GM12875 (cell line): ENCODE measurements at regions not wholly inside any gene's neighbourhood (a gene's known extent, or its start where the extent isn't known, plus 50 kb on each side); places are given as distances from the start of the nearest gene placed in this dataset.

ENCODE experiments used
- H3K4me3 ChIP-seq: one replicate; pipeline ENCODE4 v1.5.1; 2011; ENCODE audit warnings: low read depth, low read length, control low read depth
- TF ChIP-seq, protein P1 (sequence below): IDR thresholded peaks from 2 replicates; pipeline ENCODE4 v1.5.1; 2011; ENCODE audit warnings: low read depth, mild to moderate bottlenecking, control low read depth, inconsistent platforms, low read length, moderate library complexity, borderline replicate concordance; ENCODE audit not compliant: insufficient read depth

DNA sequence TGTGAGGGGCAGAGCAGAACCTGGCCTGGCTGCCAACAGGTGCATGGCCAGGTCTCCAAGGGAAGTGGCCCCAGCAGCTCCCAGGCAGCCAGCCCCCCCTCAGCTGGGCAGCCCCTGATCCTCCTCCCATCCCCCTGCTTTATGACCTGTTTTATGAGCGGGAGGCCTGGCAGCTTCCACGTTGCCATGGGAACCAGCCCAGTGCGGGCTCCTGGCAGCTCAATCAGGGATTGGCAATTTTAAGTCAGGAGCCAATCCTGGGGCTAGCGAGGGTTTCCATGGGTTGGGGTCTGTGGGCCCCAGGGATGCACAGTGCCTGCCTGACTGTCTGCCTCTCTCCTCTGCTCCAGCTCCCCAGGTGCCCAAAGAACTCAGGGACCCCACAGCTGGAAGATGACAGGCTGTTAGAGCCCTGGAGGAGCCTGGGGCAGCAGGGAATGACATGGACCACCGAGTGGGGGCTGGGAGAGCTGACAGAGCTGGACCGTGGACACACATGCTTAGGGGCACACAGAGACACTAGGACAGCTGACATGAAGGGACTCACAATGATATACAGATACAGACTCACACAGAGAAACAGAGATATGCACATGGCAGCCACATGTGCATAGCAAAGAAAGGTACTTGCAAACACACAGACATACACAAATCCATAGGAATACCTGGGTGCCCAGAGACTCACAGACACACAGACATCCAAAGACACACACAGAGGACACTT lies 56.5 kb upstream of the SIRPA start:
- TF ChIP-seq, protein P1, sequence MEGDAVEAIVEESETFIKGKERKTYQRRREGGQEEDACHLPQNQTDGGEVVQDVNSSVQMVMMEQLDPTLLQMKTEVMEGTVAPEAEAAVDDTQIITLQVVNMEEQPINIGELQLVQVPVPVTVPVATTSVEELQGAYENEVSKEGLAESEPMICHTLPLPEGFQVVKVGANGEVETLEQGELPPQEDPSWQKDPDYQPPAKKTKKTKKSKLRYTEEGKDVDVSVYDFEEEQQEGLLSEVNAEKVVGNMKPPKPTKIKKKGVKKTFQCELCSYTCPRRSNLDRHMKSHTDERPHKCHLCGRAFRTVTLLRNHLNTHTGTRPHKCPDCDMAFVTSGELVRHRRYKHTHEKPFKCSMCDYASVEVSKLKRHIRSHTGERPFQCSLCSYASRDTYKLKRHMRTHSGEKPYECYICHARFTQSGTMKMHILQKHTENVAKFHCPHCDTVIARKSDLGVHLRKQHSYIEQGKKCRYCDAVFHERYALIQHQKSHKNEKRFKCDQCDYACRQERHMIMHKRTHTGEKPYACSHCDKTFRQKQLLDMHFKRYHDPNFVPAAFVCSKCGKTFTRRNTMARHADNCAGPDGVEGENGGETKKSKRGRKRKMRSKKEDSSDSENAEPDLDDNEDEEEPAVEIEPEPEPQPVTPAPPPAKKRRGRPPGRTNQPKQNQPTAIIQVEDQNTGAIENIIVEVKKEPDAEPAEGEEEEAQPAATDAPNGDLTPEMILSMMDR, result no peak
- no peak overlapping the region for H3K4me3 ChIP-seq

DNA sequence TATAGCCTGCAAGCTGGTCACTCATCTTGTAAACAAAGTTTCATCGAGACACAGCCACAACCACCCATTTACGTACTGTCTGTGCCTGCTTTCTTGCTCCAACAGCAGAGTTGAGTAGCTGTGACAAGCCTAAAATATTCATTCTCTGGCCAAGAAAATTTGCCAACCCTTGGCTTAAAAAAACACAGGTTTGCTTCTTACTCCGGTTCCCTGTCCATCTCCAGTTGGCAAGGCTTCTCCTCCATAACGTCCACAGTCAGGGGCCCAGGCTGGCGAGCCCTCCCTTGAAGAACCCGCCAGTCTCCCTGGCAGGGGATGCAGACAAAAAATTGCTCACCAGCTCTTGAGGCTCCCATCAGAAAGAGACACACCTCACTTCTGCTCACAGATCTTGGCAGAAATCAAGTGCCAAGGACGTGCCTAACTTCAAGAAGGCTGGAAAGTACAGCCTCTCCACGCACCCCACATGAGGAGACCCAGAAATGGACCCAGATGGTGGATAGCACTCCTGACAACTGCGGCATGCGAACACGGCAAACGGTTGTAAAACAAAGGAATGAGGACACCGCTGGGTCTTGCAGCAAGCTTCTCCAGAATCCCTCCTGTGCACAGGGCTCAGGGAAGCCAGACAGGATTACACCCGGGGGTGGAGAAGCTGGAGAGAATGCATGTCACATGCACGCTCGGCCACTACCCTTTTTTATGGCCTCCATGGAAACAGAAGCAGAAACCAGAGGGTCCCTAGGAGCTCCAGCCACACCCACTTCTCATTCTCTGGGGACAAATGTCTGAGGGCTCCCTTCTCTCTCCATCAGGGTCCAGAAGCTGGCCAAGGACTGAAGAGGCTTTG lies 59.8 kb upstream of the SIRPA start:
- H3K4me3 ChIP-seq, result no peak overlapping the region
- TF ChIP-seq, protein P1, result no peak

DNA sequence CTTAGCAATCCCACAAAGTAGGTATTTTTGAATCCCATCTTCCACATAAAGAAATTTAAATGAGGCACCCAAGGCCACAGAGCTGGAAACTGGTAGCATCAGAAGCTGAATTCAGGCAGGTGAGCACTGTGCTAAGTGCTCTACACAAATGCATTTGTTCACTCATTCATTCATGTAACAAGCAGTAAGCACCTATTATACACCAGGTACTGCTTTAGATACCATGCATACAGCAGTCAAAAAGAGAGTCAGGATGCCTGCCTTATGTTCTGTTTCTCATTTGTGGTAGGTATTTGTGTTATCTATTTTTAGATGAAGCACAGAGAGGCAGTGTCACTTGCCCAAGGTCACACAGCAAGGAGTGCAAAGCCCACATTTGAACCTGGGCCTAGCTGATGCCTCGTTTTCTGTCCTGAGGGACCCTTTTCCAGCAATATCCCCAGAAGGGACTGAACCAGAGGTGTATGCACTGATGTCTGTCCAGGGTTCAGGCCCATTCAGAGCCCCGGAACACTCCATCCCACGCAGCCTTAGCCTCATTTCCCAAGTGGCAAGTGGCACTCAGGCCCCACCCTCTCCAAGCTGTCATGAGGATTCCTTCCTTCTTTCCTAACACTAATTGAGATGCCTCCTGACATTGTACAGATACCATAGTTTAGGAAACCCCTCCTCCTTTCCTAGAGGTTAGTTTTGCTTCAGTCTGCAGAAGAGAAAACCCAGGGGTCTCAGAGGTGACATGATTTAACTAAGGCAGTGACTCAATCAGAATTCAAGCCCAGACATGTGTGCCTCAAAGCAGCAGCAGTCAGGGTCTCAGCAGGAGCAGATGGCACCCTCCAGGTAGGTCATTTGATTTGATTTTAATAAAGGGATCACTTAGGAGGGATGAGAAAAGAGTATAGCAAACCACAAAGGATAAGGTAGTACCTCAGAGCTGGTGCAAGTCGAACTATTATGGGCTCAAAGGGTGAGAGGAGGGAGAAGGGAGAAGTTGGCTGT lies 61.2 kb upstream of the SIRPA start:
- no peak overlapping the region for H3K4me3 ChIP-seq
- TF ChIP-seq, protein P1, result no peak

DNA sequence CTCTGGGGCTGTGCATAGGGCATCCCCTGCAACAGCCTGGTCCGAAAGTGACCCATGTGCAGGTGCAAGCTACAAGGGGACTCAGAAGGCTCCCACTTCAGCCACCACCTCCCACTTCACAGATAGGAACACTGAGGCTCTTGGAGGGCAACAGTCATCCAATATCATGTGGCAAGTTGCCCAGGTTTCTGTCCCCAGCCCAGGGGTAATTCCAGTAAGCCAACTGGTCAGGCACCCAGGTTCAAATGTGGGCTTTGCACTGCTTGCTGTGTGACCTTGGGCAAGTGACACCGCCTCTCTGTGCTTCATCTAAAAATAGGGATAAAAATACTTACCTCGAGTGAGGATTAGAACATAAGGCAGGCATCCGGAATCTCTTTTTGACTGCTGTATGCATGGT lies 62.0 kb upstream of the SIRPA start:
- no peak overlapping the region for H3K4me3 ChIP-seq
- TF ChIP-seq, protein P1, result no peak

DNA sequence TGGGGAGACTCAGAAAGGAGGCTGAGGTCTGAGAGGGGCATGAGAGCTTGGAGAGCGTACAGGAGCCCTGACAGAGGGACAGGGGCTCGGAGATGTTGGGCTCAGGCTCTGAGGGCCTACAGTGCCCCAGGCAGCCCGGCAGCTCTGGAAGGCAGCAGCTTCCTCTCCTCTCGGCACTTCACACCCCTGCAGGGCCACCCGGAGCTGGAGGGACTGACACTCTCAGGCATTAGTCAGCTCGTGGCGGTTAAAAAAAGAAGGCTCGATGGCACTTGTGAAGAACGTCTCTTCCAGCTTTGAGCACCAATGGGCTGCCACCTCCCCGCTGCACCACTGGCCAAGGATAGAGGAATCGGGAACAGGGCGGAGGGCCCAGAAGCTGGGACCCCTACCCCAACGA lies 62.6 kb upstream of the SIRPA start:
- TF ChIP-seq, protein P1, result no peak

DNA sequence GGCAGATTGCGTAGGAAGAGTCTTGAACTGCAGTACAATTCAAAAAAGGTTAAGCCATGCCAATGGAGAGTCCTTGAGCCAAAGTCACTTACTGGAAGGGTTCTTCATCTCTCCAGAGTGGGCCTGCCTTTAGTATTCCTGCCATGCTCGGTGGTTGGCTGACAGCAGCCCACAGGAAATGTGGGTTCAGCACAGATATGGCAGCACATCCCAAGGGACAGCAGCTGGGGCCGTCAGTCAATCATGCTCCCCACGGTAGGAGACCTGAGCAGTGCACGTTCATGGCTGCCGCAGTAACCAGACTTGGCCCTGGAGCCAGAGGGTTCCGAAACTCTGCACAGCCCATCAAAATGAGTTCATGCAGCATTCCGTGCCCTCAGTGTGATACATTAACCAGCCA lies 63.6 kb upstream of the SIRPA start:
- TF ChIP-seq, protein P1, result no peak
- H3K4me3 ChIP-seq, result no peak overlapping the region

More for the DNA sequence above, 62.6 kb upstream of the SIRPA start:
- H3K4me3 ChIP-seq, result no peak overlapping the region
